K562 (cell line): ENCODE measurements at regions not wholly inside any gene's neighbourhood (a gene's known extent, or its start where the extent isn't known, plus 50 kb on each side); places are given as distances from the start of the nearest gene placed in this dataset.

ENCODE experiments used
- ATAC-seq: fragments of 200-7000 bp; cut with Tn5 transposase; 3 replicates; pipeline ENCODE4 v1.9.1; 2020; ENCODE audit warnings: moderate library complexity
- BruUV-seq: library from RNA; stranded (reverse); fragments of 400-500 nt; replicated peaks from 2 replicates; lab custom pipeline; 2021; lab: Mats Ljungman, UMichigan
- CTCF ChIA-PET: fragments of 300-600 bp; formaldehyde crosslinking; extraction: SDS; loops from one replicate; lab custom pipeline; 2021; ENCODE audit warnings: low intra/inter-chr PET ratio; lab: Yijun Ruan, JAX
- POLR2A ChIA-PET: fragments of 300-600, 350-650 bp; sonication (Branson Sonifier 250); formaldehyde crosslinking; extraction: SDS; loops from one replicate; lab custom pipeline; 2021; ENCODE audit warnings: antibody characterized with exemption, inconsistent platforms; lab: Yijun Ruan, JAX
- DNase-seq, 4 experiments: peaks; one replicate each; pipeline versions ENCODE4 v3.0.0 to v3.0.0-alpha.2; 2011 to 2018; ENCODE audit warnings: low spot score in 3 of 4, mixed read lengths in 3 of 4; ENCODE audit errors: extremely low read depth in 1 of 4
- FAIRE-seq: peaks from 2 replicates; lab custom pipeline; 2011; peaks lifted over from hg19 to GRCh38; lab: Jason Lieb, UNC
- H2AFZ ChIP-seq: 2 replicates; pipeline ENCODE4 v1.6.0; 2011; ENCODE audit warnings: low read depth, low read length, control low read depth, inconsistent platforms
- H3K27ac ChIP-seq: fragments of 200-600 bp; 3 replicates; pipeline ENCODE4 v1.8.0; 2011; ENCODE audit warnings: low read depth, mild to moderate bottlenecking, control low read depth, inconsistent platforms, low read length, moderate library complexity, mixed read lengths; ENCODE audit errors: extremely low read depth
- H3K27me3 ChIP-seq, 2 experiments: fragments of 300-600 bp in 1 of 2; 2 replicates in 1 of 2; 3 replicates in 1 of 2; pipeline versions ENCODE4 v1.6.0 to v1.8.0; 2011; ENCODE audit warnings: inconsistent platforms in 2 of 2, low read length in 2 of 2, mild to moderate bottlenecking in 1 of 2, mixed read lengths in 1 of 2, moderate library complexity in 1 of 2; ENCODE audit not compliant: control insufficient read depth in 2 of 2, insufficient read depth in 2 of 2
- H3K36me3 ChIP-seq: fragments of 300-600 bp; 3 replicates; pipeline ENCODE4 v1.8.0; 2011; ENCODE audit warnings: mild to moderate bottlenecking, low read length, inconsistent platforms; ENCODE audit not compliant: control insufficient read depth, insufficient read depth
- H3K4me1 ChIP-seq, 2 experiments: fragments of 200-600 bp in 1 of 2; replicated peaks in 1 of 2; 2 replicates in 1 of 2; 3 replicates in 1 of 2; pipeline versions ENCODE4 v1.5.1 to v1.8.0; 2011; ENCODE audit warnings: inconsistent platforms in 2 of 2, low read length in 2 of 2, mild to moderate bottlenecking in 1 of 2, mixed read lengths in 1 of 2, moderate library complexity in 1 of 2; ENCODE audit not compliant: control insufficient read depth in 2 of 2, insufficient read depth in 2 of 2
- H3K4me2 ChIP-seq: 2 replicates; pipeline ENCODE4 v1.6.1; 2011; ENCODE audit warnings: low read length, control low read depth, inconsistent platforms, mixed read lengths; ENCODE audit not compliant: insufficient read depth
- H3K4me3 ChIP-seq: fragments of 200-600 bp; sonication (generic), shearing (Covaris generic); 2 replicates; pipeline ENCODE4 v1.5.1; 2016; ENCODE audit warnings: control low read depth, inconsistent platforms
- H3K79me2 ChIP-seq: fragments of 200-600 bp; 3 replicates; pipeline ENCODE4 v1.8.0; 2011; ENCODE audit warnings: low read length, inconsistent platforms; ENCODE audit not compliant: control insufficient read depth, insufficient read depth
- H3K9ac ChIP-seq, 2 experiments: 2 replicates each; pipeline versions ENCODE4 v1.6.0 to v1.6.1; 2011; ENCODE audit warnings: low read depth in 2 of 2, low read length in 2 of 2, control low read depth in 1 of 2, inconsistent platforms in 1 of 2, mild to moderate bottlenecking in 1 of 2, mixed read lengths in 1 of 2; ENCODE audit not compliant: insufficient read depth in 1 of 2
- H3K9me1 ChIP-seq: one replicate; pipeline ENCODE4 v1.6.0; 2011; ENCODE audit warnings: inconsistent platforms, mild to moderate bottlenecking, low read length, moderate library complexity; ENCODE audit not compliant: control insufficient read depth, insufficient read depth
- H3K9me3 ChIP-seq: replicated peaks from 2 replicates; pipeline ENCODE4 v1.5.1; 2011; ENCODE audit warnings: low read depth, low read length, inconsistent platforms; ENCODE audit not compliant: control insufficient read depth, insufficient read depth
- H4K20me1 ChIP-seq: replicated peaks from 2 replicates; pipeline ENCODE4 v1.6.1; 2011; ENCODE audit warnings: low read length, inconsistent platforms, mixed read lengths; ENCODE audit not compliant: control insufficient read depth, insufficient read depth
- AFF4 ChIP-seq: sonication (generic); formaldehyde crosslinking; IDR thresholded peaks from 2 replicates; pipeline ENCODE4 v1.8.0; 2023; ENCODE audit warnings: mild to moderate bottlenecking, missing genetic modification reagents
- ATF2 ChIP-seq: sonication (generic); formaldehyde crosslinking; IDR thresholded peaks from 2 replicates; pipeline ENCODE4 v1.8.1; 2022; ENCODE audit warnings: missing genetic modification reagents
- CBX1 ChIP-seq: sonication (generic); IDR thresholded peaks from 2 replicates; pipeline ENCODE4 v1.6.1; 2016; ENCODE audit warnings: antibody characterized with exemption, low read depth, mild to moderate bottlenecking
- E2F3 ChIP-seq: fragments of 250-450 bp; sonication (Bioruptor Pico); IDR thresholded peaks from 2 replicates; pipeline ENCODE4 v1.4.0; 2020; ENCODE audit warnings: mild to moderate bottlenecking
- ELF2 ChIP-seq: fragments of 250-450 bp; sonication (Bioruptor Pico); IDR thresholded peaks from 2 replicates; pipeline ENCODE4 v1.5.0; 2021; ENCODE audit warnings: mild to moderate bottlenecking
- ERF ChIP-seq: fragments of 450-650 bp; formaldehyde crosslinking; IDR thresholded peaks from 2 replicates; pipeline ENCODE4 v1.4.0; 2020; ENCODE audit warnings: mild to moderate bottlenecking, mixed read lengths
- MIER1 ChIP-seq: fragments of 450-650 bp; IDR thresholded peaks from 2 replicates; pipeline ENCODE4 v1.6.1; 2016; ENCODE audit warnings: antibody characterized with exemption, mild to moderate bottlenecking, low read depth
- SP1 ChIP-seq: sonication (generic); formaldehyde crosslinking; IDR thresholded peaks from 2 replicates; pipeline ENCODE4 v1.8.1; 2022; ENCODE audit warnings: mild to moderate bottlenecking, missing genetic modification reagents
- TEAD4 ChIP-seq, 2 experiments: sonication (generic) in 1 of 2; formaldehyde crosslinking in 1 of 2; IDR thresholded peaks; 2 replicates each; pipeline versions ENCODE4 v1.6.1 to v1.8.0; 2012 to 2022; ENCODE audit warnings: borderline replicate concordance in 1 of 2, inconsistent platforms in 1 of 2, low read length in 1 of 2, mild to moderate bottlenecking in 1 of 2, missing genetic modification reagents in 1 of 2
- XRCC4 ChIP-seq: IDR thresholded peaks from one replicate; pipeline ENCODE4 v1.6.1; 2011; ENCODE audit not compliant: insufficient read depth, insufficient read length; ENCODE audit errors: extremely low read depth
- ZNF133 ChIP-seq: fragments of 250-450 bp; sonication (Bioruptor Pico); IDR thresholded peaks from 2 replicates; pipeline ENCODE4 v1.4.0; 2020; ENCODE audit warnings: mild to moderate bottlenecking
- WGBS: fragments of 100-300 bp; shearing (Covaris generic); methylation state at CpG from one replicate; pipeline ENCODE4 v1.1.6; 2016; ENCODE audit warnings: low coverage, mixed read lengths; ENCODE audit not compliant: insufficient coverage; ENCODE audit errors: missing lambda C conversion rate; 5-methylcytosine and 5-hydroxymethylcytosine counted together
- in situ Hi-C: fragments of 300-500 bp; cut with MboI; formaldehyde crosslinking; loops from 4 replicates; pipeline ENCODE4 v1.15.0; 2018; ENCODE audit warnings: inconsistent platforms, mixed read lengths
- intact Hi-C: fragments of 100-400 bp; cut with micrococcal nuclease; formaldehyde crosslinking; loops from 2 replicates; pipeline ENCODE4 v1.14.2; 2022
- TF ChIP-seq, protein P1 (sequence below), 2 experiments: fragments of 150-350 bp in 1 of 2; IDR thresholded peaks; 2 replicates each; pipeline ENCODE4 v1.6.1; 2012 to 2016; ENCODE audit warnings: low read depth in 2 of 2, low read length in 2 of 2, mild to moderate bottlenecking in 1 of 2, moderate library complexity in 1 of 2

DNA sequence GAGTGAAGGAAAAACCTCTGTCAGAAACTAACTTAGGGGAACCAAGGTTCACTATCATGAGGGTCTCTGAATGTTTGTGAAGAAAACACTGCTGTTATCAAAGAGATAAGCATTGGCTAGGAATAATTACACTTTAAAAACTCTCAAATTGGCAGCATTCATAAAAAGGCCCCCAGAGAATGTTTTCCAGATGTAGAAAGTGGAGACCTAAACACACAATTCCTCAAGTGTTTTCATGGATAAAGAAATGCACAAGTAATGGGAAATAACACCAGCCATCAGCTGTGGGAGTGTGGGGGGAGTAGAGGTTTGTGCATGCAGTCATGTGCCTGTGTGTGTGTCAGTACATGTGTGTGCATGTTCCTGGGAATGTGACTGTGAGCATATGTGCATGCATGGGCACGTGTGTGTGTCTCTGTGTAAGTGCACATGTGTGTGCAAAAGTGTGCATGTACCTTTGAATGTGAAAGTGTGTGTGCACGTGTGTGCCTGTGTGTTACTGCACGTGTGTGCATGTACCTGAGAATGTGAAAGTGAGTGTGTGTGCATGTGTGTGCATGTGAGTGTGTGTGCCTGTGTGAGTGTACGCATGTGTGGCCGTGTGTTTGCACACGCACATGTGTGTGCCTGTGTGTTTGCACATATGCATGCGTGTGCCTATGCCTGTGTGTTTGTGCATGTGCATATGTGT, 854.3 kb upstream of the SALL3 start:
- H3K79me2 ChIP-seq: no peaks in the 10 kb centered on the region
- no peaks in the 10 kb centered on the region for H3K4me1 ChIP-seq
- H4K20me1 ChIP-seq: no peaks in the 10 kb centered on the region
- H3K9me1 ChIP-seq: no peaks in the 10 kb centered on the region
- in situ Hi-C loops: no loop called here
- H3K36me3 ChIP-seq: no peaks in the 10 kb centered on the region
- POLR2A ChIA-PET: no interaction called here
- no peaks in the 10 kb centered on the region for H3K9me3 ChIP-seq
- WGBS: 0% methylated on average over 7 of the region's 7 CpGs
- CTCF ChIA-PET: no interaction called here
- H2AFZ ChIP-seq: no peak overlapping the region
- DNase-seq (no peak), FAIRE-seq (no peak), ATAC-seq (no peak)
- no peak overlapping the region for H3K27ac ChIP-seq
- intact Hi-C loops: no loop called here
- no TSS peak for BruUV-seq
- no peak overlapping the region for H3K4me3 ChIP-seq
- H3K9ac ChIP-seq: no peak overlapping the region
- no peak overlapping the region for H3K4me2 ChIP-seq
- H3K27me3 ChIP-seq: peaks cover 0 to 5% of the 10 kb centered on the region in 2 experiments; a peak in 2 of 5 replicates
- TF ChIP-seq, protein P1, sequence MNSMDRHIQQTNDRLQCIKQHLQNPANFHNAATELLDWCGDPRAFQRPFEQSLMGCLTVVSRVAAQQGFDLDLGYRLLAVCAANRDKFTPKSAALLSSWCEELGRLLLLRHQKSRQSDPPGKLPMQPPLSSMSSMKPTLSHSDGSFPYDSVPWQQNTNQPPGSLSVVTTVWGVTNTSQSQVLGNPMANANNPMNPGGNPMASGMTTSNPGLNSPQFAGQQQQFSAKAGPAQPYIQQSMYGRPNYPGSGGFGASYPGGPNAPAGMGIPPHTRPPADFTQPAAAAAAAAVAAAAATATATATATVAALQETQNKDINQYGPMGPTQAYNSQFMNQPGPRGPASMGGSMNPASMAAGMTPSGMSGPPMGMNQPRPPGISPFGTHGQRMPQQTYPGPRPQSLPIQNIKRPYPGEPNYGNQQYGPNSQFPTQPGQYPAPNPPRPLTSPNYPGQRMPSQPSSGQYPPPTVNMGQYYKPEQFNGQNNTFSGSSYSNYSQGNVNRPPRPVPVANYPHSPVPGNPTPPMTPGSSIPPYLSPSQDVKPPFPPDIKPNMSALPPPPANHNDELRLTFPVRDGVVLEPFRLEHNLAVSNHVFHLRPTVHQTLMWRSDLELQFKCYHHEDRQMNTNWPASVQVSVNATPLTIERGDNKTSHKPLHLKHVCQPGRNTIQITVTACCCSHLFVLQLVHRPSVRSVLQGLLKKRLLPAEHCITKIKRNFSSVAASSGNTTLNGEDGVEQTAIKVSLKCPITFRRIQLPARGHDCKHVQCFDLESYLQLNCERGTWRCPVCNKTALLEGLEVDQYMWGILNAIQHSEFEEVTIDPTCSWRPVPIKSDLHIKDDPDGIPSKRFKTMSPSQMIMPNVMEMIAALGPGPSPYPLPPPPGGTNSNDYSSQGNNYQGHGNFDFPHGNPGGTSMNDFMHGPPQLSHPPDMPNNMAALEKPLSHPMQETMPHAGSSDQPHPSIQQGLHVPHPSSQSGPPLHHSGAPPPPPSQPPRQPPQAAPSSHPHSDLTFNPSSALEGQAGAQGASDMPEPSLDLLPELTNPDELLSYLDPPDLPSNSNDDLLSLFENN (IDR thresholded peaks at IDR 0.05; ENCODE audit: low read depth in 2 of 2, low read length in 2 of 2): no peak
- TF ChIP-seq ATF2 (CRISPR knock-in tag) (no peak), ELF2 (CRISPR knock-in tag) (no peak), ERF (CRISPR knock-in tag) (no peak), AFF4 (CRISPR knock-in tag) (no peak), MIER1 (no peak), TEAD4 (IDR thresholded peaks at IDR 0.05; ENCODE audit: low read length) (no peak), TEAD4 (CRISPR knock-in tag; IDR thresholded peaks at IDR 0.05; ENCODE audit: borderline replicate concordance) (no peak), XRCC4 (no peak), CBX1 (no peak), E2F3 (CRISPR knock-in tag) (no peak), ZNF133 (CRISPR knock-in tag) (no peak), SP1 (no peak)
